GM18861 (cell line): ENCODE measurements at regions not wholly inside any gene's neighbourhood (a gene's known extent, or its start where the extent isn't known, plus 50 kb on each side); places are given as distances from the start of the nearest gene placed in this dataset.

Experiments
- ATAC-seq: cut with Tn5 transposase; IDR thresholded peaks from one replicate; pipeline ENCODE4 v1.9.1; 2021; ENCODE audit not compliant: unreplicated experiment

- no peak for ATAC-seq
Observed at GRCh38 chr4:182971702-182972101, 54.5 kb upstream of the DCTD start.

GRCh38 chr4:182969651-182970279 is 52.6 kb upstream of the DCTD start:
- peak; percentile 61 for ATAC-seq

- ATAC-seq, result no peak
Observed at GRCh38 chr4:182968917-182969650, 51.9 kb upstream of the DCTD start.

GRCh38 chr4:182967403-182967802 is 50.2 kb upstream of the DCTD start:
- no peak for ATAC-seq
